Endothelial cell of umbilical vein (primary cell): ENCODE measurements at regions not wholly inside any gene's neighbourhood (a gene's known extent, or its start where the extent isn't known, plus 50 kb on each side); places are given as distances from the start of the nearest gene placed in this dataset.

Experiments used
- BruUV-seq: library from RNA; stranded (reverse); fragments of 400-500 nt; replicated peaks from 2 replicates; lab custom pipeline; 2021; lab: Mats Ljungman, UMichigan
- CTCF ChIA-PET: fragments of 300-600, 350-600 bp; sonication (Branson Sonifier 250); formaldehyde crosslinking; loops from one replicate; lab custom pipeline; 2021; ENCODE audit warnings: antibody characterized with exemption, inconsistent platforms; lab: Charles Lee
- POLR2A ChIA-PET: fragments of 300-600, 350-600 bp; sonication (Branson Sonifier 250); formaldehyde crosslinking; loops from one replicate; lab custom pipeline; 2021; ENCODE audit warnings: antibody characterized with exemption, inconsistent platforms; lab: Charles Lee
- DNase-seq: peaks from one replicate; pipeline ENCODE4 v3.0.0-alpha.2; 2011; ENCODE audit warnings: low read depth, low spot score
- FAIRE-seq: peaks from 2 replicates; lab custom pipeline; 2011; peaks lifted over from hg19 to GRCh38; lab: Jason Lieb, UNC
- H2AFZ ChIP-seq: 2 replicates; pipeline ENCODE4 v1.6.0; 2012; ENCODE audit warnings: low read depth, low read length, control low read depth, inconsistent platforms
- H3K27ac ChIP-seq: 2 replicates; pipeline ENCODE4 v1.5.1; 2011; ENCODE audit warnings: low read depth, mild to moderate bottlenecking, control low read depth, low read length, moderate library complexity; ENCODE audit not compliant: insufficient read depth
- H3K27me3 ChIP-seq, 2 experiments: 2 replicates each; pipeline versions ENCODE4 v1.6.0 to v1.6.1; 2011; ENCODE audit warnings: low read length in 2 of 2, mixed read lengths in 1 of 2; ENCODE audit not compliant: control insufficient read depth in 2 of 2, insufficient read depth in 2 of 2
- H3K36me3 ChIP-seq, 2 experiments: 2 replicates in 1 of 2; 3 replicates in 1 of 2; pipeline ENCODE4 v1.5.1; 2011; ENCODE audit warnings: low read length in 2 of 2, mild to moderate bottlenecking in 1 of 2, moderate library complexity in 1 of 2; ENCODE audit not compliant: control insufficient read depth in 2 of 2, insufficient read depth in 2 of 2; ENCODE audit errors: extremely low read depth in 1 of 2
- H3K4me1 ChIP-seq: 3 replicates; pipeline ENCODE4 v1.5.1; 2011; ENCODE audit warnings: mild to moderate bottlenecking, low read length; ENCODE audit not compliant: control insufficient read depth, insufficient read depth; ENCODE audit errors: extremely low read depth
- H3K4me2 ChIP-seq: 2 replicates; pipeline ENCODE4 v1.6.1; 2011; ENCODE audit warnings: low read length, control low read depth, mixed read lengths; ENCODE audit not compliant: insufficient read depth
- H3K4me3 ChIP-seq, 3 experiments: fragments of 200-600 bp in 1 of 3; sonication (generic), shearing (Covaris generic) in 1 of 3; replicated peaks in 1 of 3; 2 replicates each; pipeline ENCODE4 v1.5.1; 2011 to 2016; ENCODE audit warnings: control low read depth in 3 of 3, low read length in 3 of 3, mild to moderate bottlenecking in 2 of 3, inconsistent platforms in 1 of 3, low read depth in 1 of 3, moderate library complexity in 1 of 3; ENCODE audit not compliant: insufficient read depth in 1 of 3
- H3K79me2 ChIP-seq: 2 replicates; pipeline ENCODE4 v1.6.0; 2012; ENCODE audit warnings: low read length, inconsistent platforms; ENCODE audit not compliant: control insufficient read depth, insufficient read depth
- H3K9ac ChIP-seq: replicated peaks from 2 replicates; pipeline ENCODE3; 2011; ENCODE audit warnings: low read length, control low read depth; ENCODE audit not compliant: insufficient read depth; ENCODE audit errors: extremely low read depth
- H3K9me1 ChIP-seq: replicated peaks from 3 replicates; pipeline ENCODE4 v1.6.0; 2011; ENCODE audit warnings: mild to moderate bottlenecking, low read length; ENCODE audit not compliant: control insufficient read depth, insufficient read depth; ENCODE audit errors: extremely low read depth
- H3K9me3 ChIP-seq: replicated peaks from 2 replicates; pipeline ENCODE4 v1.5.1; 2012; ENCODE audit warnings: low read length, inconsistent platforms; ENCODE audit not compliant: control insufficient read depth, insufficient read depth
- H4K20me1 ChIP-seq: replicated peaks from 2 replicates; pipeline ENCODE3; 2011; ENCODE audit warnings: mild to moderate bottlenecking, low read length; ENCODE audit not compliant: control insufficient read depth, insufficient read depth; ENCODE audit errors: extremely low read depth
- EZH2 ChIP-seq: IDR thresholded peaks from 2 replicates; pipeline ENCODE4 v1.6.1; 2012; ENCODE audit warnings: borderline replicate concordance, low read depth, mild to moderate bottlenecking, moderate library complexity, low read length, inconsistent platforms; ENCODE audit not compliant: severe bottlenecking
- FOS ChIP-seq: IDR thresholded peaks from 2 replicates; pipeline ENCODE4 v1.6.1; 2011; ENCODE audit warnings: mild to moderate bottlenecking, low read length, moderate library complexity, borderline replicate concordance; ENCODE audit not compliant: insufficient read depth
- GATA2 ChIP-seq: IDR thresholded peaks from 2 replicates; pipeline ENCODE4 v1.7.0; 2011; ENCODE audit warnings: low read depth, mild to moderate bottlenecking, moderate library complexity, mixed read lengths, low read length; ENCODE audit not compliant: insufficient read length, insufficient read depth
- MAX ChIP-seq: IDR thresholded peaks from 2 replicates; pipeline ENCODE4 v1.6.1; 2011; ENCODE audit not compliant: insufficient read depth, insufficient read length
- MYC ChIP-seq: IDR thresholded peaks from one replicate; pipeline ENCODE4 v1.6.1; 2011; ENCODE audit warnings: mild to moderate bottlenecking, low read depth, low read length
- POLR2AphosphoS5 ChIP-seq: IDR thresholded peaks from 2 replicates; pipeline ENCODE4 v1.6.1; 2012; ENCODE audit warnings: low read depth, mild to moderate bottlenecking, control low read depth, low read length, moderate library complexity; ENCODE audit not compliant: insufficient read depth
- dilution Hi-C: fragments of 300-500 bp; cut with MboI; formaldehyde crosslinking; loops from one replicate; pipeline ENCODE4 v1.15.0; 2019; ENCODE audit warnings: low sequenced_read_pairs; ENCODE audit not compliant: extremely low pct_ligation_motif_present
- intact Hi-C: fragments of 100-400 bp; cut with micrococcal nuclease; formaldehyde crosslinking; loops from one replicate; pipeline ENCODE4 v1.10.0; 2022
- TF ChIP-seq, protein P1 (sequence below), 2 donors: IDR thresholded peaks; 1 replicate in 1 of 2; 2 replicates in 1 of 2; pipeline ENCODE4 v1.5.1; 2011; ENCODE audit warnings: low read length in 2 of 2, mild to moderate bottlenecking in 2 of 2, moderate library complexity in 2 of 2, control low read depth in 1 of 2, inconsistent platforms in 1 of 2, low read depth in 1 of 2; ENCODE audit not compliant: insufficient read depth in 1 of 2; ENCODE audit errors: extremely low read depth in 1 of 2

GRCh38 chrX:1109580-1110119, 102.8 kb downstream of the CRLF2 start:
- Histone ChIP-seq H3K36me3 (no peaks in the 10 kb centered on the region), H3K9me3 (peaks cover 3% of the 10 kb centered on the region), H4K20me1 (no peaks in the 10 kb centered on the region), H3K79me2 (no peaks in the 10 kb centered on the region), H3K9me1 (no peaks in the 10 kb centered on the region), H3K9ac (no peak overlapping the region), H2AFZ (no peak overlapping the region), H3K27ac (no peak overlapping the region), H3K27me3 (no peaks in the 10 kb centered on the region), H3K4me3 (no peak overlapping the region), H3K4me2 (no peak overlapping the region), H3K4me1 (no peaks in the 10 kb centered on the region)
- DNase-seq: no peak
- dilution Hi-C loops (no loop called here), intact Hi-C loops (no loop called here)
- FAIRE-seq: no peak
- TF ChIP-seq GATA2 (no peak), MAX (no peak), FOS (no peak), POLR2AphosphoS5 (no peak), EZH2 (no peak), MYC (no peak)
- TF ChIP-seq, protein P1, sequence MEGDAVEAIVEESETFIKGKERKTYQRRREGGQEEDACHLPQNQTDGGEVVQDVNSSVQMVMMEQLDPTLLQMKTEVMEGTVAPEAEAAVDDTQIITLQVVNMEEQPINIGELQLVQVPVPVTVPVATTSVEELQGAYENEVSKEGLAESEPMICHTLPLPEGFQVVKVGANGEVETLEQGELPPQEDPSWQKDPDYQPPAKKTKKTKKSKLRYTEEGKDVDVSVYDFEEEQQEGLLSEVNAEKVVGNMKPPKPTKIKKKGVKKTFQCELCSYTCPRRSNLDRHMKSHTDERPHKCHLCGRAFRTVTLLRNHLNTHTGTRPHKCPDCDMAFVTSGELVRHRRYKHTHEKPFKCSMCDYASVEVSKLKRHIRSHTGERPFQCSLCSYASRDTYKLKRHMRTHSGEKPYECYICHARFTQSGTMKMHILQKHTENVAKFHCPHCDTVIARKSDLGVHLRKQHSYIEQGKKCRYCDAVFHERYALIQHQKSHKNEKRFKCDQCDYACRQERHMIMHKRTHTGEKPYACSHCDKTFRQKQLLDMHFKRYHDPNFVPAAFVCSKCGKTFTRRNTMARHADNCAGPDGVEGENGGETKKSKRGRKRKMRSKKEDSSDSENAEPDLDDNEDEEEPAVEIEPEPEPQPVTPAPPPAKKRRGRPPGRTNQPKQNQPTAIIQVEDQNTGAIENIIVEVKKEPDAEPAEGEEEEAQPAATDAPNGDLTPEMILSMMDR (IDR thresholded peaks at IDR 0.05; ENCODE audit: extremely low read depth in 1 of 2, insufficient read depth in 1 of 2, low read depth in 1 of 2, low read length in 2 of 2): no peak
- ChIA-PET CTCF (no interaction called here), POLR2A (no interaction called here)
- no TSS peak for BruUV-seq
